CD14-positive monocyte (primary cell): ENCODE measurements at regions not wholly inside any gene's neighbourhood (a gene's known extent, or its start where the extent isn't known, plus 50 kb on each side); places are given as distances from the start of the nearest gene placed in this dataset.

Experiments used
- DNase-seq, 3 donors: peaks; one replicate each; pipeline ENCODE4 v3.0.0-alpha.2; 2011 to 2022
- H2AFZ ChIP-seq: 2 replicates; pipeline ENCODE4 v1.6.0; 2012; ENCODE audit warnings: mild to moderate bottlenecking, low read depth, low read length, inconsistent platforms; ENCODE audit not compliant: insufficient read depth, poor library complexity, severe bottlenecking
- H3K27ac ChIP-seq, 2 donors: 1 replicate in 1 of 2; 2 replicates in 1 of 2; pipeline ENCODE4 v1.5.1; 2012 to 2013; ENCODE audit warnings: low read length in 2 of 2, control low read depth in 1 of 2, inconsistent platforms in 1 of 2, low read depth in 1 of 2, mild to moderate bottlenecking in 1 of 2
- H3K27me3 ChIP-seq, 2 donors: one replicate each; pipeline versions ENCODE4 v1.6.0 to v1.6.1; 2011 to 2013; ENCODE audit warnings: low read length in 2 of 2; ENCODE audit not compliant: control insufficient read depth in 2 of 2, insufficient read depth in 2 of 2
- H3K36me3 ChIP-seq, 2 donors: replicated peaks in 1 of 2; 1 replicate in 1 of 2; 2 replicates in 1 of 2; pipeline versions ENCODE4 v1.5.1 to v1.6.1; 2012 to 2013; ENCODE audit warnings: low read length in 2 of 2, control low read depth in 1 of 2, inconsistent platforms in 1 of 2, mild to moderate bottlenecking in 1 of 2; ENCODE audit not compliant: insufficient read depth in 2 of 2, control insufficient read depth in 1 of 2
- H3K4me1 ChIP-seq, 2 donors: 1 replicate in 1 of 2; 2 replicates in 1 of 2; pipeline versions ENCODE4 v1.5.1 to v1.6.1; 2012 to 2013; ENCODE audit warnings: low read length in 2 of 2, control low read depth in 1 of 2, inconsistent platforms in 1 of 2, mild to moderate bottlenecking in 1 of 2, moderate library complexity in 1 of 2; ENCODE audit not compliant: insufficient read depth in 2 of 2, control insufficient read depth in 1 of 2
- H3K4me2 ChIP-seq: replicated peaks from 2 replicates; pipeline ENCODE3; 2012; ENCODE audit warnings: low read length, moderate library complexity, mild to moderate bottlenecking; ENCODE audit not compliant: poor library complexity, severe bottlenecking; ENCODE audit errors: extremely low read depth
- H3K4me3 ChIP-seq, 3 experiments: fragments of 200-600 bp in 1 of 3; sonication (generic) in 1 of 3; replicated peaks in 1 of 3; 1 replicate in 2 of 3; 2 replicates in 1 of 3; pipeline ENCODE4 v1.5.1; 2011 to 2013; ENCODE audit warnings: low read length in 3 of 3, mild to moderate bottlenecking in 3 of 3, control low read depth in 2 of 3, low read depth in 2 of 3, inconsistent platforms in 1 of 3, moderate library complexity in 1 of 3
- H3K79me2 ChIP-seq: 2 replicates; pipeline ENCODE4 v1.6.0; 2012; ENCODE audit warnings: mild to moderate bottlenecking, control low read depth, inconsistent platforms, low read length, moderate library complexity; ENCODE audit not compliant: insufficient read depth
- H3K9ac ChIP-seq: 2 replicates; pipeline ENCODE4 v1.6.0; 2017; ENCODE audit warnings: low read length, mild to moderate bottlenecking; ENCODE audit not compliant: insufficient read depth, poor library complexity, severe bottlenecking
- H3K9me3 ChIP-seq, 2 donors: replicated peaks in 1 of 2; 1 replicate in 1 of 2; 2 replicates in 1 of 2; pipeline versions ENCODE4 v1.5.1 to v1.6.1; 2012 to 2013; ENCODE audit warnings: low read length in 2 of 2, control low read depth in 1 of 2; ENCODE audit not compliant: control insufficient read depth in 1 of 2, insufficient read depth in 1 of 2
- H4K20me1 ChIP-seq: 2 replicates; pipeline ENCODE4 v1.6.0; 2012; ENCODE audit warnings: mild to moderate bottlenecking, low read length, control low read depth, moderate library complexity; ENCODE audit not compliant: insufficient read depth
- H3K27ac Mint-ChIP-seq, 7 donors: one replicate each; pipeline ENCODE4 v1.8.0; 2020; ENCODE audit warnings: mild to moderate bottlenecking in 7 of 7, mixed read lengths in 7 of 7, moderate library complexity in 6 of 7, inconsistent platforms in 2 of 7
- H3K27me3 Mint-ChIP-seq, 3 donors: one replicate each; pipeline ENCODE4 v1.8.0; 2021 to 2022; ENCODE audit warnings: low read depth in 3 of 3, mild to moderate bottlenecking in 3 of 3, mixed read lengths in 3 of 3, moderate library complexity in 3 of 3, inconsistent platforms in 1 of 3
- H3K36me3 Mint-ChIP-seq, 2 donors: one replicate each; pipeline ENCODE4 v1.8.0; 2020; ENCODE audit warnings: mixed read lengths in 2 of 2, inconsistent platforms in 1 of 2, mild to moderate bottlenecking in 1 of 2
- H3K4me1 Mint-ChIP-seq: one replicate; pipeline ENCODE4 v1.8.0; 2020; ENCODE audit warnings: mild to moderate bottlenecking, mixed read lengths
- H3K4me3 Mint-ChIP-seq, 2 donors: one replicate each; pipeline ENCODE4 v1.8.0; 2020; ENCODE audit warnings: mild to moderate bottlenecking in 2 of 2, mixed read lengths in 2 of 2, moderate library complexity in 1 of 2
- H3K9me3 Mint-ChIP-seq, 7 donors: one replicate each; pipeline ENCODE4 v1.8.0; 2020 to 2022; ENCODE audit warnings: mixed read lengths in 7 of 7, mild to moderate bottlenecking in 6 of 7, moderate library complexity in 6 of 7, inconsistent platforms in 2 of 7
- WGBS: methylation state at CpG from one replicate; pipeline ENCODE4 v1.1.5; 2013; ENCODE audit warnings: missing lambda C conversion rate; ENCODE audit not compliant: insufficient coverage; 5-methylcytosine and 5-hydroxymethylcytosine counted together
- intact Hi-C, 2 donors: fragments of 100-400 bp; cut with micrococcal nuclease; formaldehyde crosslinking; loops; one replicate each; pipeline versions ENCODE4 v1.15.0 to v1.15.1; 2023
- TF ChIP-seq, protein P1 (sequence below): fragments of 200-600 bp; IDR thresholded peaks from one replicate; pipeline ENCODE4 v1.8.0; 2022; ENCODE audit warnings: antibody characterized with exemption, mild to moderate bottlenecking

DNA sequence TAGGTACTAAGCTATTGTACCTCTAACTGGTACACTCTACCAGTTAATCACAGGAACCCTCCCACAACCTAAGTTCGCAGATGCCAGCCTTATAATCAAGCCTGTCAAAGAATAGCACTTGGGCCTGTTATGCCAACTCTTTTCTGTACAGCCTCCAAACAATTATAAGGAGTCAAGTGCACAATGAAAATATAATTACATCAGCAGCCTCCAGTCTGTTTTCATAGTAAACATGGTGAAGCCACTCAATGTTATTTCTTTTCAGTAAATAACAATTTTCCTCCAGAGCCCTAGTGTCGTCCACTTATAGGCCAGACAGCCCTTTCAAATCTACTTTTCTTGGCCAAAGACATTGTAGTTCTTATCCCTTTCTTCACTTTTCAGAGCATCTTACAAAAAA is 82.7 kb upstream of the CARMIL1 start:
- Histone ChIP-seq H3K36me3 (no peaks in the 10 kb centered on the region), H3K4me3 (no peak overlapping the region), H3K9ac (no peak overlapping the region), H3K4me1 (no peaks in the 10 kb centered on the region), H2AFZ (no peak overlapping the region), H3K9me3 (no peaks in the 10 kb centered on the region), H3K27ac (no peak overlapping the region), H3K27me3 (no peaks in the 10 kb centered on the region), H3K79me2 (no peaks in the 10 kb centered on the region), H4K20me1 (no peaks in the 10 kb centered on the region), H3K4me2 (no peak overlapping the region)
- TF ChIP-seq, protein P1, sequence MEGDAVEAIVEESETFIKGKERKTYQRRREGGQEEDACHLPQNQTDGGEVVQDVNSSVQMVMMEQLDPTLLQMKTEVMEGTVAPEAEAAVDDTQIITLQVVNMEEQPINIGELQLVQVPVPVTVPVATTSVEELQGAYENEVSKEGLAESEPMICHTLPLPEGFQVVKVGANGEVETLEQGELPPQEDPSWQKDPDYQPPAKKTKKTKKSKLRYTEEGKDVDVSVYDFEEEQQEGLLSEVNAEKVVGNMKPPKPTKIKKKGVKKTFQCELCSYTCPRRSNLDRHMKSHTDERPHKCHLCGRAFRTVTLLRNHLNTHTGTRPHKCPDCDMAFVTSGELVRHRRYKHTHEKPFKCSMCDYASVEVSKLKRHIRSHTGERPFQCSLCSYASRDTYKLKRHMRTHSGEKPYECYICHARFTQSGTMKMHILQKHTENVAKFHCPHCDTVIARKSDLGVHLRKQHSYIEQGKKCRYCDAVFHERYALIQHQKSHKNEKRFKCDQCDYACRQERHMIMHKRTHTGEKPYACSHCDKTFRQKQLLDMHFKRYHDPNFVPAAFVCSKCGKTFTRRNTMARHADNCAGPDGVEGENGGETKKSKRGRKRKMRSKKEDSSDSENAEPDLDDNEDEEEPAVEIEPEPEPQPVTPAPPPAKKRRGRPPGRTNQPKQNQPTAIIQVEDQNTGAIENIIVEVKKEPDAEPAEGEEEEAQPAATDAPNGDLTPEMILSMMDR, result no peak
- H3K27me3 Mint-ChIP-seq, result peaks cover 0 to 4% (median 2%) of the 10 kb centered on the region in 3 donors
- no peak for DNase-seq
- no peak overlapping the region for H3K27ac Mint-ChIP-seq
- peaks cover 0 to 2% (median 0%) of the 10 kb centered on the region in 7 donors for H3K9me3 Mint-ChIP-seq
- H3K4me1 Mint-ChIP-seq, result no peaks in the 10 kb centered on the region
- WGBS, result 100% methylated on average over 2 of the region's 2 CpGs
- intact Hi-C loops, result no loop called here
- H3K4me3 Mint-ChIP-seq, result no peak overlapping the region
- H3K36me3 Mint-ChIP-seq, result peaks cover 0 to 2% of the 10 kb centered on the region in 2 donors

DNA sequence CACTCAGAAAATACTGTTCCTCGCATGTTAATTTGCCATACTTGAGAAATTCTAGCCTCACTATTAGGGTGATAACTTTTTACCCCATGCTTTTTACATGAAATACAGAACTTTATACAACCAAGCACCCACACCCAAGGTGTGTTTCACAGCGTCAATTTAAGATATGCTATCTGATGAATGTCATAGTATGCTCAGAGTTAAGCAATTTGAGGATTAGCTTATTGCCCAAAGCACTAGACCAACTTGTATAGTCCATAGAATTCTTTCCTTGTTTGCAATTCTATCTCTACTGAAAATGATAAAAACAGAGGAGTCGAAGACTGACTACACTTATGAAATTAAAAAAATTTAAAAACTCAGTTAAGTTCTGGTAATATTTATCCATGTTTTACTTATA is 82.1 kb upstream of the CARMIL1 start:
- Histone ChIP-seq H3K4me3 (no peak overlapping the region), H3K4me2 (no peak overlapping the region), H3K79me2 (no peaks in the 10 kb centered on the region), H3K36me3 (no peaks in the 10 kb centered on the region), H3K4me1 (no peaks in the 10 kb centered on the region), H4K20me1 (no peaks in the 10 kb centered on the region), H3K27me3 (no peaks in the 10 kb centered on the region), H3K27ac (no peak overlapping the region), H3K9me3 (no peaks in the 10 kb centered on the region), H2AFZ (no peak overlapping the region), H3K9ac (no peak overlapping the region)
- Mint-ChIP-seq H3K4me3 (no peak overlapping the region), H3K36me3 (peaks cover 0 to 2% of the 10 kb centered on the region in 2 donors), H3K9me3 (peaks cover 0 to 2% (median 0%) of the 10 kb centered on the region in 7 donors), H3K4me1 (no peaks in the 10 kb centered on the region), H3K27me3 (peaks cover 0 to 4% (median 2%) of the 10 kb centered on the region in 3 donors), H3K27ac (no peak overlapping the region)
- intact Hi-C loops, result no loop called here
- TF ChIP-seq, protein P1, result no peak
- WGBS, result no CpG with 5 or more reads among the region's 3 CpGs
- no peak for DNase-seq
